ENCODE measurements at regions not wholly inside any gene's neighbourhood (a gene's known extent, or its start where the extent isn't known, plus 50 kb on each side); places are given as distances from the start of the nearest gene placed in this dataset.

DNA sequence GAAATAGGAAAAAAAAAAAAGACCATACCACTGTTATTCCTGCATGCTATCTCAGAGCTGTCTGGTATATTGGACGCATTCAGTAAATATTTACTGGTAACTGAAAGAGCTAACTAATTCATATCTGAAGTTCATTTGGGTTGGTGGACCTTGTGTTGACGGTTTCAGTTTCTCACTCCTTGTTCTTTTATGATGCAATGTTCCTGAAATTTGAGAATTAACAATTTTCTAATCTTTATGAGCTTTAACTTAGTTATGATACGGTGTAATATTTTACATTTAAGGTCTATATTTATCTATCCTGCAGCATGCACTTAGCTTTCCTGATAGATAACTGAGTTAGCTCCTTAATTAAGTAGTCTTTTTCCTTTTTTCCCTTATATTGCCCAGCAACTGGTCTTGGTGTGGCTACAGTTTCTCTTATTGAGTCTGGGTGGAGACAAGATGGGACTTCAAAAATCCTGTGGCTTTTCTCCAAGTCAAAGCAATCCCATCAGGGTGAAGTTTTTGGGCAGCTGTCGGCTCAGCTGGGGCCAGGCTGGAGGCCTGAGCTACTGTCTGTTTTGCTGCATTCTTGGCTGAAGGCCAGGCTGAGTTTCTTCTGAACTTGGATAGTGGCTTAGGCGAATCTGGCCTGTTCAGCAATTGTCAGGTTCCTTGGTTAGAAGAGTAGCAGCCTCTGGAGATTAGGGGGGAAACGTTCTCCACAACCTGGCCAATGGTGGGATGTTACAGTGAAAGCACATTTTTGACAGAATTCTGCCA lies 78.4 kb upstream of the MEX3C start:
- H3K14ac ChIP-seq (ENCODE audit: insufficient read depth, low read length) = no peak overlapping the region
- no peak overlapping the region for H4K91ac ChIP-seq (ENCODE audit: insufficient read length, low read depth, low read length)
- no peak overlapping the region for H3K56ac ChIP-seq (ENCODE audit: insufficient read length, low read depth, low read length)
- no peak overlapping the region for H3K23ac ChIP-seq (ENCODE audit: insufficient read length, low read depth, low read length)
- H3K4me3 Mint-ChIP-seq = no peak overlapping the region
- no peak overlapping the region for H3K18ac ChIP-seq (ENCODE audit: insufficient read length, low read depth, low read length)
- H3K9ac ChIP-seq (ENCODE audit: extremely low read depth, insufficient read length, low read length) = no peak overlapping the region
- H3K27ac Mint-ChIP-seq = peak overlapping the region in 2 of 3 experiments; percentile 34 to 65; a peak in 3 of 7 replicates
- H3K79me1 ChIP-seq (ENCODE audit: insufficient read depth, low read depth, low read length, poor library complexity, severe bottlenecking) = no peaks in the 10 kb centered on the region
- H4K5ac ChIP-seq (ENCODE audit: insufficient read length, low read depth, low read length) = no peak overlapping the region
- no peaks in the 10 kb centered on the region for H3K27me3 Mint-ChIP-seq (ENCODE audit: low read depth)
- H2BK20ac ChIP-seq (ENCODE audit: low read depth, low read length, poor library complexity, severe bottlenecking) = no peak overlapping the region
- no peak overlapping the region for H3T11ph ChIP-seq (ENCODE audit: low read length)
- H2BK120ac ChIP-seq (ENCODE audit: low read depth, low read length, poor library complexity, severe bottlenecking) = no peak overlapping the region
- H3K4me2 ChIP-seq (ENCODE audit: insufficient read depth, insufficient read length, low read length) = no peak overlapping the region
- no peak overlapping the region for H3K27ac ChIP-seq (ENCODE audit: insufficient read length, low read depth, low read length)
- H2BK15ac ChIP-seq (ENCODE audit: low read depth, low read length) = no peak overlapping the region
- WGBS (ENCODE audit: extremely low coverage, insufficient read length, low lambda C conversion rate) = no CpG with 5 or more reads among the region's 6 CpGs
- H3K4me1 ChIP-seq (ENCODE audit: insufficient read depth, low read length) = peaks cover 4% of the 10 kb centered on the region; the same call in 1 of the 2 replicates
- H3K36me3 Mint-ChIP-seq (ENCODE audit: insufficient read depth in 1 of 3, low read depth in 3 of 3) = peaks cover 0 to 3% (median 0%) of the 10 kb centered on the region in 3 experiments; a peak in 1 of 7 replicates
- no peaks in the 10 kb centered on the region for H4K20me1 ChIP-seq (ENCODE audit: control insufficient read depth, insufficient read depth, insufficient read length)
- no peaks in the 10 kb centered on the region for H3K23me2 ChIP-seq (ENCODE audit: insufficient read length, low read depth, low read length, poor library complexity, severe bottlenecking)
- no peak overlapping the region for H2BK5ac ChIP-seq (ENCODE audit: insufficient read length, low read length)
- H2AFZ ChIP-seq (ENCODE audit: low read length) = no peak overlapping the region
- H3K4ac ChIP-seq (ENCODE audit: low read depth, low read length) = no peak overlapping the region
- no peak overlapping the region for H4K8ac ChIP-seq (replicated peaks; ENCODE audit: insufficient read length, low read depth, low read length)
- no peak overlapping the region for H2AK5ac ChIP-seq (ENCODE audit: insufficient read length, low read length)
- no peaks in the 10 kb centered on the region for H3K27me3 ChIP-seq (ENCODE audit: insufficient read depth, low read length)
- no peak overlapping the region for H2BK12ac ChIP-seq (ENCODE audit: insufficient read length, low read depth, low read length)
- DNase-seq = no peak
- H3K79me2 ChIP-seq (ENCODE audit: insufficient read depth, low read length) = no peaks in the 10 kb centered on the region
- TF ChIP-seq, protein P1, sequence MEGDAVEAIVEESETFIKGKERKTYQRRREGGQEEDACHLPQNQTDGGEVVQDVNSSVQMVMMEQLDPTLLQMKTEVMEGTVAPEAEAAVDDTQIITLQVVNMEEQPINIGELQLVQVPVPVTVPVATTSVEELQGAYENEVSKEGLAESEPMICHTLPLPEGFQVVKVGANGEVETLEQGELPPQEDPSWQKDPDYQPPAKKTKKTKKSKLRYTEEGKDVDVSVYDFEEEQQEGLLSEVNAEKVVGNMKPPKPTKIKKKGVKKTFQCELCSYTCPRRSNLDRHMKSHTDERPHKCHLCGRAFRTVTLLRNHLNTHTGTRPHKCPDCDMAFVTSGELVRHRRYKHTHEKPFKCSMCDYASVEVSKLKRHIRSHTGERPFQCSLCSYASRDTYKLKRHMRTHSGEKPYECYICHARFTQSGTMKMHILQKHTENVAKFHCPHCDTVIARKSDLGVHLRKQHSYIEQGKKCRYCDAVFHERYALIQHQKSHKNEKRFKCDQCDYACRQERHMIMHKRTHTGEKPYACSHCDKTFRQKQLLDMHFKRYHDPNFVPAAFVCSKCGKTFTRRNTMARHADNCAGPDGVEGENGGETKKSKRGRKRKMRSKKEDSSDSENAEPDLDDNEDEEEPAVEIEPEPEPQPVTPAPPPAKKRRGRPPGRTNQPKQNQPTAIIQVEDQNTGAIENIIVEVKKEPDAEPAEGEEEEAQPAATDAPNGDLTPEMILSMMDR (conservative IDR thresholded peaks at IDR 0.05) = no peak
- H3K9me3 Mint-ChIP-seq = no peaks in the 10 kb centered on the region; a peak in 1 of 5 replicates
- peaks cover 43 to 48% of the 10 kb centered on the region in 2 experiments for H3K4me1 Mint-ChIP-seq
- no peaks in the 10 kb centered on the region for H3K9me3 ChIP-seq (ENCODE audit: control insufficient read depth, low read depth, low read length)
